ENCODE measurements at regions not wholly inside any gene's neighbourhood (a gene's known extent, or its start where the extent isn't known, plus 50 kb on each side); places are given as distances from the start of the nearest gene placed in this dataset.

DNA sequence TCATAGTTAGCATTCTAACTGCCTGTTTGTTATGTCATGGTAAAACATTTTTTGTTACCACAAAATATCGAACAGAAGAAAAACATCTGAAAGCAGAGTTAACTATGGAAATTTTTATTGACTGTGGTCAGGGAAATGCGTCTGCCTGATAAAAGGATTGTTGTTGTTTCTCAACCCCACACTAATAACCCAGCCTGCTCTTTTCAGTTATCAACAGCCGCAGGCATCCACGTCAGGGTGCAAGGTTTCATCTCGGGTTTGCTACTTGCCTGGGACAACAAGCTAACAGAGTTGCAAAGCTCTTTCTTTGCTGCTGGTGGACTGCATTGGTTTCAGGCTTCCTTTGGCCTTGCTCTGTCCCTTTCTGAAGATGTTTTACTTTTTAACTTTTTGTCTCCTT lies 969.2 kb downstream of the CDH18 start:
- H3K9me3 ChIP-seq = no peaks in the 10 kb centered on the region
- intact Hi-C loops (cut with DNase I) = no loop called here

DNA sequence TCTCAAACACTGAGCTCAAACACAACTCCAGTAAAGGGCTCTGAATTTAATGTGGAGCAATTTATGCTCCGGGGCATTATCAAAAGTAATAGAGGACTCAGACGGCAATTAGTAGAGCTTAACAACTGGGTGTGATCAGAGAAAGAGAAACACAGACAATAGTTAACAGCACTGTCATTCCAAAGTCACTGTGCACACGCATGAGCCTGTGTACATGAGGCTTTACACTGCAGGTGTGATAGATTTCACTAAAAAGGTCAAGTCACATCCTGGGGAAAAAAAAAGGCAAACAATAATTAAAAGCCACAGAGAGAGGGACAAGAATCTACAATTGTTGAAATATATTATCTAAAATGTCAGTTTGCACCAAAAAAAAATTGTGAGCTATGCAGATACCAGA lies 956.5 kb downstream of the CDH18 start:
- Histone ChIP-seq H3K27me3 (no peaks in the 10 kb centered on the region), H3K9me3 (no peaks in the 10 kb centered on the region), H3K4me1 (no peaks in the 10 kb centered on the region), H3K4me3 (no peak overlapping the region), H3K36me3 (no peaks in the 10 kb centered on the region), H3K27ac (no peak overlapping the region)
- TF ChIP-seq, protein P1, sequence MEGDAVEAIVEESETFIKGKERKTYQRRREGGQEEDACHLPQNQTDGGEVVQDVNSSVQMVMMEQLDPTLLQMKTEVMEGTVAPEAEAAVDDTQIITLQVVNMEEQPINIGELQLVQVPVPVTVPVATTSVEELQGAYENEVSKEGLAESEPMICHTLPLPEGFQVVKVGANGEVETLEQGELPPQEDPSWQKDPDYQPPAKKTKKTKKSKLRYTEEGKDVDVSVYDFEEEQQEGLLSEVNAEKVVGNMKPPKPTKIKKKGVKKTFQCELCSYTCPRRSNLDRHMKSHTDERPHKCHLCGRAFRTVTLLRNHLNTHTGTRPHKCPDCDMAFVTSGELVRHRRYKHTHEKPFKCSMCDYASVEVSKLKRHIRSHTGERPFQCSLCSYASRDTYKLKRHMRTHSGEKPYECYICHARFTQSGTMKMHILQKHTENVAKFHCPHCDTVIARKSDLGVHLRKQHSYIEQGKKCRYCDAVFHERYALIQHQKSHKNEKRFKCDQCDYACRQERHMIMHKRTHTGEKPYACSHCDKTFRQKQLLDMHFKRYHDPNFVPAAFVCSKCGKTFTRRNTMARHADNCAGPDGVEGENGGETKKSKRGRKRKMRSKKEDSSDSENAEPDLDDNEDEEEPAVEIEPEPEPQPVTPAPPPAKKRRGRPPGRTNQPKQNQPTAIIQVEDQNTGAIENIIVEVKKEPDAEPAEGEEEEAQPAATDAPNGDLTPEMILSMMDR (IDR thresholded peaks at IDR 0.05) = no peak
- intact Hi-C loops (cut with DNase I) = no loop called here
- no peak for DNase-seq (ENCODE audit: low spot score in 2 of 2)

More for the DNA sequence above, 969.2 kb downstream of the CDH18 start:
- TF ChIP-seq, protein P1 (IDR thresholded peaks at IDR 0.05) = no peak
- Histone ChIP-seq H3K4me3 (no peak overlapping the region), H3K27ac (no peak overlapping the region), H3K36me3 (no peaks in the 10 kb centered on the region), H3K27me3 (no peaks in the 10 kb centered on the region), H3K4me1 (no peaks in the 10 kb centered on the region)
- no peak for DNase-seq (ENCODE audit: low spot score in 2 of 2)

DNA sequence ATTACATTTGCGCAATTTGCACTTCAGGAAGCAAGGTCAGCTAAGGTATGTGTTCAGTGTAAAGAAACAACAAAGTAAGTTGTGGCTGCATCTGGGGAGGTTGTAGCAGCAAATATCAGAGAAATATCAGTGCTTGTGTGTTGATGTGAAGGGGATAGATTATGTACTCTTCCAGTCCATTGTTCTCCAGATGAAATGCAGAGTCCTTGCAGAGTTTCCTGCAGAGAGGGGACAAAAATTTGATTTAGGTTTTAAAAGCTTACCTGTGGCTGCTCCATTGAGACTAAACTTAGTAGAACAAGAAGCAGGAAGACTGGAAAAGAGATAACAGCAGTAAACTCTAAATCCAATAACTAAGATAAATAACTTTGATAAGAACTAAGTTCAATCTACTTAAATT lies 952.2 kb downstream of the CDH18 start:
- intact Hi-C loops (cut with DNase I) = no loop called here
- Histone ChIP-seq H3K27me3 (no peaks in the 10 kb centered on the region), H3K27ac (no peak overlapping the region), H3K36me3 (no peaks in the 10 kb centered on the region), H3K4me1 (no peaks in the 10 kb centered on the region), H3K9me3 (no peaks in the 10 kb centered on the region), H3K4me3 (no peak overlapping the region)
- TF ChIP-seq, protein P1 (IDR thresholded peaks at IDR 0.05) = no peak
- no peak for DNase-seq (ENCODE audit: low spot score in 2 of 2)

DNA sequence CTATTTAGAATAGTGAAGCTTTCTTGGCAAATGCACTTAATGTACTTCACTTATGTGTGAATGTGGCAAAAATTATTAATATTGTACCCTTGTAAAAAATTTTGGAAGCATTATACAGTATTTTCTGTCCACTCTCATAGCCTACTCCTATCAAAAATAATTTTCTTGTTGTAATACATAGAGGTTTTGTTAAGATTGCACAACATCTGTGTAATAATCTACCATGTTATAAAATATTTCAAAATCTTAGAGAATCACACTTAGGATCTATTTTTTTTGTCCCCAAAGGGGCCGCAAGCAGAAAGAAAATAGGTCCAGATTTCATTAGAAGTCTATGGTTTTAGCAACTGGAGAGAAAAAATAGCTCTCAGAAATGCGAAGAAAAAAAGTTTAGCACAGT lies 945.9 kb downstream of the CDH18 start:
- TF ChIP-seq, protein P1 (IDR thresholded peaks at IDR 0.05) = no peak
- Histone ChIP-seq H3K27me3 (no peaks in the 10 kb centered on the region), H3K4me1 (no peaks in the 10 kb centered on the region), H3K4me3 (no peak overlapping the region), H3K36me3 (no peaks in the 10 kb centered on the region), H3K9me3 (no peaks in the 10 kb centered on the region), H3K27ac (no peak overlapping the region)
- intact Hi-C loops (cut with DNase I) = no loop called here
- DNase-seq (ENCODE audit: low spot score in 2 of 2) = no peak

DNA sequence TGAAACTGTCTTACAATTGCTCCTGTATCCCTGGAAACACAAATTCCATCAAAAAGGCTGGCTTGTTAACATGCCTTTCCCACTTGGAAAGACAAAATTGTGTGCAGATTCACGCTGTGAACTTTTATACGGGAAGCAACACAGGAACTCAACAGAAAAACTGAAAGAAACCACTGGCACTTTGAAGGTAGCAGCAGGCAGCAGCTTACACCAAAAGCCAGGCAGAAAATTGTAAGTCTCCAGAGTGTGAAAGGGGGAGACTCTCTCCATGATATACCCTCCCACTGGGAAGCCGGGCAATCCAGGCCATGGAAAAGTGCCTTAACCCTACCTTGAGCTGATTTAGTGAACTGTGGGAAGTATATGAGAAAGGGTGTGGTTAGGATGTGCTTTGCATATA lies 943.7 kb downstream of the CDH18 start:
- TF ChIP-seq, protein P1 (IDR thresholded peaks at IDR 0.05) = no peak
- no peak for DNase-seq (ENCODE audit: low spot score in 2 of 2)
- Histone ChIP-seq H3K27ac (no peak overlapping the region), H3K9me3 (no peaks in the 10 kb centered on the region), H3K4me3 (no peak overlapping the region), H3K4me1 (no peaks in the 10 kb centered on the region), H3K27me3 (no peaks in the 10 kb centered on the region), H3K36me3 (no peaks in the 10 kb centered on the region)
- intact Hi-C loops (cut with DNase I) = no loop called here
